Glutamatergic neuron (in vitro differentiated cells): ENCODE measurements at regions not wholly inside any gene's neighbourhood (a gene's known extent, or its start where the extent isn't known, plus 50 kb on each side); places are given as distances from the start of the nearest gene placed in this dataset.

Experiments used
- DNase-seq: peaks from one replicate; pipeline ENCODE4 v3.0.0; 2022
- H3K27ac Mint-ChIP-seq: one replicate; pipeline ENCODE4 v1.8.0; 2020; ENCODE audit warnings: mild to moderate bottlenecking, mixed read lengths, inconsistent platforms; ENCODE audit not compliant: unreplicated experiment
- H3K27me3 Mint-ChIP-seq: one replicate; pipeline ENCODE4 v1.8.0; 2020; ENCODE audit warnings: mild to moderate bottlenecking, moderate library complexity, mixed read lengths, inconsistent platforms; ENCODE audit not compliant: unreplicated experiment
- H3K36me3 Mint-ChIP-seq: one replicate; pipeline ENCODE4 v1.8.0; 2020; ENCODE audit warnings: mild to moderate bottlenecking, mixed read lengths, inconsistent platforms; ENCODE audit not compliant: unreplicated experiment
- H3K4me1 Mint-ChIP-seq: one replicate; pipeline ENCODE4 v1.8.0; 2020; ENCODE audit warnings: mild to moderate bottlenecking, low read depth, mixed read lengths, inconsistent platforms; ENCODE audit not compliant: unreplicated experiment
- H3K4me3 Mint-ChIP-seq: one replicate; pipeline ENCODE4 v1.8.0; 2020; ENCODE audit warnings: mild to moderate bottlenecking, mixed read lengths, inconsistent platforms; ENCODE audit not compliant: unreplicated experiment
- H3K9me3 Mint-ChIP-seq: one replicate; pipeline ENCODE4 v1.8.0; 2020; ENCODE audit warnings: mild to moderate bottlenecking, moderate library complexity, mixed read lengths, inconsistent platforms; ENCODE audit not compliant: unreplicated experiment
- CTCF ChIP-seq: fragments of 200-600 bp; sonication (generic); IDR thresholded peaks from one replicate; pipeline ENCODE4 v1.5.0; 2021; ENCODE audit not compliant: partially characterized antibody, unreplicated experiment

DNA sequence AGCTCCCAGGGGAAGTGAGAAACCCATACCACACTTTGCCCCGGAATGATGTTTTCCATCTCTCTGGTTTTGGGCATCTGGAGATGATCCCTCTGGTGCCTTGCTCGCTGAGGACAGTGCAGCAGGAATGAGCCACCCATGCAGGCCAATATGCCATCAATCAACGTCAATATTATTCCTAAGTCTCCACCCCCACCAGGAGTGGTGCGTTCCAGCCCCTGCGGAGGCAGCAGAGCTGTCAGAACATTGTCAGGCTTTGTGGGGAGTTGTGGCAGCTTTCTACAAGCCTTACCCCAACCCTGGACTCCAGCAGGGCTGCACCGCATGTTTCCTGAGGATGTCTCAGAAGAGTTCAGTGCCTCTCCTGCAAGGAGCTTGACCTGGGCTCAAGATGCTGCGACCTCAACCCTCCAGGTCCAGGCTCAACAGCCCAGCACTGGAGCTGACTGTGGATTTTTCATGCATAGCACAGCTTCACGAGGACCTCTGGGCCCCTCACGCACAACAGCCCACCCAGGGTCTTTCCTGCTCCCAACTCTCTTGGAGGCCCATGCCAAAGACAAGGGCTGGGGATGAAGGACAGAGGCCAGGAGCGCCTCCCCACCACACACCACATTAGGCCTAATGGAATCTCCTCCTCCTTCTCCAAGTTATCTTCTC is 67.5 kb downstream of the PSMG1 start:
- Mint-ChIP-seq H3K27ac (no peak overlapping the region), H3K9me3 (no peaks in the 10 kb centered on the region), H3K4me1 (no peaks in the 10 kb centered on the region), H3K36me3 (no peaks in the 10 kb centered on the region), H3K4me3 (no peak overlapping the region), H3K27me3 (peaks cover 5% of the 10 kb centered on the region)
- DNase-seq = no peak
- TF ChIP-seq CTCF = no peak

DNA sequence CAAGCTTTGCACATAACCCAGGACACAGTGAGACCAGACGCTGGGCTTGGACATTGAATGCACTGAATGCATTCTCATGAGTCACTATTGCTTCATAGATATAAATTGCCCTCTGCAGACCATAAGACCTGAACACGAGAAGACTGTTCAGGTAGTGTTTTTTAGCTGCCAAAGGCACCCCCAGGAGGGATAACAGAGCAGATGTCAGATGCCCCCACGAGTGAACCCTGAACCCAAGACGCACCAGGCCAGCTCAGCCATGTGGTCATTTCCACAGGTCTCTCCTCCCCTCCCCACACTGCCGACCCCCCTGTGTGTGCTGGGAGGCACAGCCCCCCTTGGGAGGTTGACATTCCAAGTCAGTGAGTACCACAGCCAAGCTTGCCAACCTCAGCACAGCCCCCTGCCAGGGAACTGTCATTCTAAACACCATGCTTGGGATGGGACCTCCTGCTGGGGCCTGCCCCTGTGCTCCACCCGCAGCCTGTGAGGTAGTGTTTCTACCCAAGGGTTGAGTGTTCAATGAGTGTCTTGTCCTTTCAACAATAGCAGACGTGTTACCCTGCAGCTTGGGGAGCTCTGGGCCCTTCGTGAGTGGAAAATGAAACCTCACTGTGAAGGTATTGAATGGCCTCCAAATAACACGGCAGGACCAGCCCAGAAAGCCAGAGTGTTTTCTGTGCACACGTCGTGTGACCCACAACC is 68.2 kb downstream of the PSMG1 start:
- Mint-ChIP-seq H3K9me3 (no peaks in the 10 kb centered on the region), H3K4me1 (no peaks in the 10 kb centered on the region), H3K27ac (no peak overlapping the region), H3K36me3 (no peaks in the 10 kb centered on the region), H3K4me3 (no peak overlapping the region), H3K27me3 (peaks cover 5% of the 10 kb centered on the region)
- TF ChIP-seq CTCF = no peak
- no peak for DNase-seq

GRCh38 chr21:39111931-39112550 is 71.2 kb downstream of the PSMG1 start:
- DNase-seq = no peak
- no peaks in the 10 kb centered on the region for H3K9me3 Mint-ChIP-seq
- H3K27me3 Mint-ChIP-seq = peaks cover 6% of the 10 kb centered on the region
- H3K27ac Mint-ChIP-seq = no peak overlapping the region
- H3K4me1 Mint-ChIP-seq = no peaks in the 10 kb centered on the region
- no peak overlapping the region for H3K4me3 Mint-ChIP-seq
- TF ChIP-seq CTCF = no peak
- no peaks in the 10 kb centered on the region for H3K36me3 Mint-ChIP-seq

GRCh38 chr21:39110431-39110830 is 72.8 kb downstream of the PSMG1 start:
- Mint-ChIP-seq H3K27me3 (peaks cover 6% of the 10 kb centered on the region), H3K4me1 (no peaks in the 10 kb centered on the region), H3K9me3 (no peaks in the 10 kb centered on the region), H3K36me3 (peaks cover 4% of the 10 kb centered on the region), H3K4me3 (no peak overlapping the region), H3K27ac (no peak overlapping the region)
- DNase-seq = no peak
- no peak for TF ChIP-seq CTCF
